Large intestine (tissue), 3 donors: ENCODE measurements at regions not wholly inside any gene's neighbourhood (a gene's known extent, or its start where the extent isn't known, plus 50 kb on each side); places are given as distances from the start of the nearest gene placed in this dataset.

Experiments used
- DNase-seq, 2 donors: peaks; one replicate each; pipeline versions ENCODE4 v3.0.0 to v3.0.0-alpha.2; 2013
- H3K27ac ChIP-seq: one replicate; pipeline ENCODE4 v1.5.1; 2013; ENCODE audit warnings: low read length
- H3K27me3 ChIP-seq: 2 replicates; pipeline ENCODE4 v1.6.1; 2013; ENCODE audit warnings: low read length; ENCODE audit not compliant: control insufficient read depth, insufficient read depth
- H3K36me3 ChIP-seq: 2 replicates; pipeline ENCODE4 v1.6.1; 2013; ENCODE audit warnings: low read length; ENCODE audit not compliant: control insufficient read depth, insufficient read depth
- H3K4me1 ChIP-seq: one replicate; pipeline ENCODE4 v1.6.1; 2013; ENCODE audit warnings: low read length; ENCODE audit not compliant: control insufficient read depth, insufficient read depth
- H3K4me3 ChIP-seq: one replicate; pipeline ENCODE4 v1.5.1; 2013; ENCODE audit warnings: low read length
- H3K9me3 ChIP-seq: one replicate; pipeline ENCODE4 v1.6.1; 2013; ENCODE audit warnings: mild to moderate bottlenecking, low read depth, low read length, moderate library complexity; ENCODE audit not compliant: control insufficient read depth
- WGBS: methylation state at CpG from one replicate; pipeline ENCODE4 v1.1.5; 2013; ENCODE audit warnings: low lambda C conversion rate; ENCODE audit not compliant: insufficient coverage; 5-methylcytosine and 5-hydroxymethylcytosine counted together

- DNase-seq, result no peak
- Histone ChIP-seq H3K4me3 (no peak overlapping the region), H3K27ac (no peak overlapping the region), H3K4me1 (no peaks in the 10 kb centered on the region), H3K27me3 (no peaks in the 10 kb centered on the region), H3K9me3 (no peaks in the 10 kb centered on the region), H3K36me3 (no peaks in the 10 kb centered on the region)
- WGBS, result 100% methylated on average over 1 of the region's 1 CpG
These were observed 135.5 kb upstream of the COL8A1 start for GRCh38 chr3:99502871-99503270.

GRCh38 chr3:99500485-99500884 lies 137.9 kb upstream of the COL8A1 start:
- WGBS, result no CpG with 5 or more reads among the region's 5 CpGs
- no peak for DNase-seq

GRCh38 chr3:99499235-99500158 lies 138.9 kb upstream of the COL8A1 start:
- Histone ChIP-seq H3K27ac (no peak overlapping the region), H3K36me3 (no peaks in the 10 kb centered on the region), H3K9me3 (no peaks in the 10 kb centered on the region), H3K27me3 (no peaks in the 10 kb centered on the region), H3K4me1 (no peaks in the 10 kb centered on the region), H3K4me3 (no peak overlapping the region)
- WGBS, result no CpG with 5 or more reads among the region's 4 CpGs
- no peak for DNase-seq

More at GRCh38 chr3:99500485-99500884, 137.9 kb upstream of the COL8A1 start:
- H3K4me1 ChIP-seq, result no peaks in the 10 kb centered on the region
- no peak overlapping the region for H3K4me3 ChIP-seq
- H3K27ac ChIP-seq, result no peak overlapping the region
- H3K27me3 ChIP-seq, result no peaks in the 10 kb centered on the region
- no peaks in the 10 kb centered on the region for H3K9me3 ChIP-seq
- H3K36me3 ChIP-seq, result no peaks in the 10 kb centered on the region

- H3K27ac ChIP-seq, result no peak overlapping the region
- no peaks in the 10 kb centered on the region for H3K27me3 ChIP-seq
- no peak for DNase-seq
- no peaks in the 10 kb centered on the region for H3K9me3 ChIP-seq
- H3K36me3 ChIP-seq, result no peaks in the 10 kb centered on the region
- 68% methylated on average over 2 of the region's 8 CpGs for whole genome bisulfite sequencing
- no peak overlapping the region for H3K4me3 ChIP-seq
- H3K4me1 ChIP-seq, result no peaks in the 10 kb centered on the region
These were observed 139.7 kb upstream of the COL8A1 start for GRCh38 chr3:99498550-99499234.

GRCh38 chr3:99487894-99488293 lies 150.5 kb upstream of the COL8A1 start:
- WGBS, result 67% methylated on average over 1 of the region's 1 CpG
- H3K36me3 ChIP-seq, result no peaks in the 10 kb centered on the region
- no peak for DNase-seq
- H3K27ac ChIP-seq, result no peak overlapping the region
- no peaks in the 10 kb centered on the region for H3K4me1 ChIP-seq
- H3K9me3 ChIP-seq, result no peaks in the 10 kb centered on the region
- no peak overlapping the region for H3K4me3 ChIP-seq
- H3K27me3 ChIP-seq, result no peaks in the 10 kb centered on the region

GRCh38 chr3:99485286-99485685 lies 153.1 kb upstream of the COL8A1 start:
- H3K4me3 ChIP-seq, result no peak overlapping the region

GRCh38 chr3:99484871-99485270 lies 153.5 kb upstream of the COL8A1 start:
- Histone ChIP-seq H3K27me3 (no peaks in the 10 kb centered on the region), H3K36me3 (no peaks in the 10 kb centered on the region), H3K27ac (no peak overlapping the region), H3K4me1 (no peaks in the 10 kb centered on the region), H3K9me3 (no peaks in the 10 kb centered on the region), H3K4me3 (no peak overlapping the region)
- no peak for DNase-seq

More at GRCh38 chr3:99485286-99485685, 153.1 kb upstream of the COL8A1 start:
- no peaks in the 10 kb centered on the region for H3K4me1 ChIP-seq
- no CpG with 5 or more reads among the region's 3 CpGs for WGBS
- H3K36me3 ChIP-seq, result no peaks in the 10 kb centered on the region
- no peak for DNase-seq
- H3K27me3 ChIP-seq, result no peaks in the 10 kb centered on the region
- no peak overlapping the region for H3K27ac ChIP-seq
- no peaks in the 10 kb centered on the region for H3K9me3 ChIP-seq

GRCh38 chr3:99483841-99484240 lies 154.6 kb upstream of the COL8A1 start:
- no peak overlapping the region for H3K4me3 ChIP-seq
- no peaks in the 10 kb centered on the region for H3K27me3 ChIP-seq
- no peaks in the 10 kb centered on the region for H3K36me3 ChIP-seq
- H3K27ac ChIP-seq, result no peak overlapping the region
- no peaks in the 10 kb centered on the region for H3K4me1 ChIP-seq
- no peak for DNase-seq
- no peaks in the 10 kb centered on the region for H3K9me3 ChIP-seq

GRCh38 chr3:99482191-99482590 lies 156.2 kb upstream of the COL8A1 start:
- no CpG with 5 or more reads among the region's 1 CpG for WGBS

GRCh38 chr3:99481561-99481960 lies 156.8 kb upstream of the COL8A1 start:
- WGBS, result 40% methylated on average over 2 of the region's 2 CpGs
- H3K27ac ChIP-seq, result no peak overlapping the region
- H3K27me3 ChIP-seq, result no peaks in the 10 kb centered on the region
- H3K36me3 ChIP-seq, result no peaks in the 10 kb centered on the region
- H3K9me3 ChIP-seq, result no peaks in the 10 kb centered on the region
- no peaks in the 10 kb centered on the region for H3K4me1 ChIP-seq
- no peak overlapping the region for H3K4me3 ChIP-seq
- no peak for DNase-seq

More at GRCh38 chr3:99482191-99482590, 156.2 kb upstream of the COL8A1 start:
- Histone ChIP-seq H3K36me3 (no peaks in the 10 kb centered on the region), H3K4me1 (no peaks in the 10 kb centered on the region), H3K4me3 (no peak overlapping the region), H3K27ac (no peak overlapping the region), H3K27me3 (no peaks in the 10 kb centered on the region), H3K9me3 (no peaks in the 10 kb centered on the region)
- no peak for DNase-seq
